Ecto neural progenitor cell (in vitro differentiated cells): ENCODE measurements at regions not wholly inside any gene's neighbourhood (a gene's known extent, or its start where the extent isn't known, plus 50 kb on each side); places are given as distances from the start of the nearest gene placed in this dataset.

Source experiments
- DNase-seq: peaks from one replicate; pipeline ENCODE4 v3.0.0-alpha.2; 2018; ENCODE audit warnings: low spot score

- no peak for DNase-seq
Measured at GRCh38 chr10:62746951-62747729, 57.4 kb upstream of the ADO start.

DNA sequence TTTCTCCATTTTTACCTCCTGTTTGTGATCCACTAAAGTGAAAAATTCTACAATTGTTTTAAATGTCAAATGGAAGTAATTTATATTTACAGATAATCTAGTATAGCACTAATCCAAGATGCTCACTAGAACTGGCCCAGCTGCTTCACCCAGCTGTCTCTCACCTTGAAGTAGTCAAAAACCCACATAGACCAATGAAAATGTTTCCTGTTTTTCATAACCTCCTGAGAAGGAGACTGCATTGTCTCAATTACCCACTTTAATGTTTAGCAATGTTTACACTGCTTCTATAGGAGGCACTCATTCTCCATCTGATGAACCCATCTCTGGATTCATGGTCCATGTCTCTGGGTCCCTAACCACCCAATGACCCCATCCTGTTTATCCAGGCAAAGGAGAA lies 56.1 kb upstream of the ADO start:
- no peak for DNase-seq

GRCh38 chr10:62749093-62749683 lies 55.3 kb upstream of the ADO start:
- no peak for DNase-seq
